CD14-positive monocyte (primary cell): ENCODE measurements at regions not wholly inside any gene's neighbourhood (a gene's known extent, or its start where the extent isn't known, plus 50 kb on each side); places are given as distances from the start of the nearest gene placed in this dataset.

ENCODE experiments used
- DNase-seq, 3 donors: peaks; one replicate each; pipeline ENCODE4 v3.0.0-alpha.2; 2011 to 2022
- H2AFZ ChIP-seq: 2 replicates; pipeline ENCODE4 v1.6.0; 2012; ENCODE audit warnings: mild to moderate bottlenecking, low read depth, low read length, inconsistent platforms; ENCODE audit not compliant: insufficient read depth, poor library complexity, severe bottlenecking
- H3K27ac ChIP-seq, 2 donors: 1 replicate in 1 of 2; 2 replicates in 1 of 2; pipeline ENCODE4 v1.5.1; 2012 to 2013; ENCODE audit warnings: low read length in 2 of 2, control low read depth in 1 of 2, inconsistent platforms in 1 of 2, low read depth in 1 of 2, mild to moderate bottlenecking in 1 of 2
- H3K27me3 ChIP-seq, 2 donors: one replicate each; pipeline versions ENCODE4 v1.6.0 to v1.6.1; 2011 to 2013; ENCODE audit warnings: low read length in 2 of 2; ENCODE audit not compliant: control insufficient read depth in 2 of 2, insufficient read depth in 2 of 2
- H3K36me3 ChIP-seq, 2 donors: replicated peaks in 1 of 2; 1 replicate in 1 of 2; 2 replicates in 1 of 2; pipeline versions ENCODE4 v1.5.1 to v1.6.1; 2012 to 2013; ENCODE audit warnings: low read length in 2 of 2, control low read depth in 1 of 2, inconsistent platforms in 1 of 2, mild to moderate bottlenecking in 1 of 2; ENCODE audit not compliant: insufficient read depth in 2 of 2, control insufficient read depth in 1 of 2
- H3K4me1 ChIP-seq, 2 donors: 1 replicate in 1 of 2; 2 replicates in 1 of 2; pipeline versions ENCODE4 v1.5.1 to v1.6.1; 2012 to 2013; ENCODE audit warnings: low read length in 2 of 2, control low read depth in 1 of 2, inconsistent platforms in 1 of 2, mild to moderate bottlenecking in 1 of 2, moderate library complexity in 1 of 2; ENCODE audit not compliant: insufficient read depth in 2 of 2, control insufficient read depth in 1 of 2
- H3K4me2 ChIP-seq: replicated peaks from 2 replicates; pipeline ENCODE3; 2012; ENCODE audit warnings: low read length, moderate library complexity, mild to moderate bottlenecking; ENCODE audit not compliant: poor library complexity, severe bottlenecking; ENCODE audit errors: extremely low read depth
- H3K4me3 ChIP-seq, 3 experiments: fragments of 200-600 bp in 1 of 3; sonication (generic) in 1 of 3; replicated peaks in 1 of 3; 1 replicate in 2 of 3; 2 replicates in 1 of 3; pipeline ENCODE4 v1.5.1; 2011 to 2013; ENCODE audit warnings: low read length in 3 of 3, mild to moderate bottlenecking in 3 of 3, control low read depth in 2 of 3, low read depth in 2 of 3, inconsistent platforms in 1 of 3, moderate library complexity in 1 of 3
- H3K79me2 ChIP-seq: 2 replicates; pipeline ENCODE4 v1.6.0; 2012; ENCODE audit warnings: mild to moderate bottlenecking, control low read depth, inconsistent platforms, low read length, moderate library complexity; ENCODE audit not compliant: insufficient read depth
- H3K9ac ChIP-seq: 2 replicates; pipeline ENCODE4 v1.6.0; 2017; ENCODE audit warnings: low read length, mild to moderate bottlenecking; ENCODE audit not compliant: insufficient read depth, poor library complexity, severe bottlenecking
- H3K9me3 ChIP-seq, 2 donors: replicated peaks in 1 of 2; 1 replicate in 1 of 2; 2 replicates in 1 of 2; pipeline versions ENCODE4 v1.5.1 to v1.6.1; 2012 to 2013; ENCODE audit warnings: low read length in 2 of 2, control low read depth in 1 of 2; ENCODE audit not compliant: control insufficient read depth in 1 of 2, insufficient read depth in 1 of 2
- H4K20me1 ChIP-seq: 2 replicates; pipeline ENCODE4 v1.6.0; 2012; ENCODE audit warnings: mild to moderate bottlenecking, low read length, control low read depth, moderate library complexity; ENCODE audit not compliant: insufficient read depth
- H3K27ac Mint-ChIP-seq, 7 donors: one replicate each; pipeline ENCODE4 v1.8.0; 2020; ENCODE audit warnings: mild to moderate bottlenecking in 7 of 7, mixed read lengths in 7 of 7, moderate library complexity in 6 of 7, inconsistent platforms in 2 of 7
- H3K27me3 Mint-ChIP-seq, 3 donors: one replicate each; pipeline ENCODE4 v1.8.0; 2021 to 2022; ENCODE audit warnings: low read depth in 3 of 3, mild to moderate bottlenecking in 3 of 3, mixed read lengths in 3 of 3, moderate library complexity in 3 of 3, inconsistent platforms in 1 of 3
- H3K36me3 Mint-ChIP-seq, 2 donors: one replicate each; pipeline ENCODE4 v1.8.0; 2020; ENCODE audit warnings: mixed read lengths in 2 of 2, inconsistent platforms in 1 of 2, mild to moderate bottlenecking in 1 of 2
- H3K4me1 Mint-ChIP-seq: one replicate; pipeline ENCODE4 v1.8.0; 2020; ENCODE audit warnings: mild to moderate bottlenecking, mixed read lengths
- H3K4me3 Mint-ChIP-seq, 2 donors: one replicate each; pipeline ENCODE4 v1.8.0; 2020; ENCODE audit warnings: mild to moderate bottlenecking in 2 of 2, mixed read lengths in 2 of 2, moderate library complexity in 1 of 2
- H3K9me3 Mint-ChIP-seq, 7 donors: one replicate each; pipeline ENCODE4 v1.8.0; 2020 to 2022; ENCODE audit warnings: mixed read lengths in 7 of 7, mild to moderate bottlenecking in 6 of 7, moderate library complexity in 6 of 7, inconsistent platforms in 2 of 7
- whole genome bisulfite sequencing: methylation state at CpG from one replicate; pipeline ENCODE4 v1.1.5; 2013; ENCODE audit warnings: missing lambda C conversion rate; ENCODE audit not compliant: insufficient coverage; 5-methylcytosine and 5-hydroxymethylcytosine counted together
- intact Hi-C, 2 donors: fragments of 100-400 bp; cut with micrococcal nuclease; formaldehyde crosslinking; loops; one replicate each; pipeline versions ENCODE4 v1.15.0 to v1.15.1; 2023
- TF ChIP-seq, protein P1 (sequence below): fragments of 200-600 bp; IDR thresholded peaks from one replicate; pipeline ENCODE4 v1.8.0; 2022; ENCODE audit warnings: antibody characterized with exemption, mild to moderate bottlenecking

DNA sequence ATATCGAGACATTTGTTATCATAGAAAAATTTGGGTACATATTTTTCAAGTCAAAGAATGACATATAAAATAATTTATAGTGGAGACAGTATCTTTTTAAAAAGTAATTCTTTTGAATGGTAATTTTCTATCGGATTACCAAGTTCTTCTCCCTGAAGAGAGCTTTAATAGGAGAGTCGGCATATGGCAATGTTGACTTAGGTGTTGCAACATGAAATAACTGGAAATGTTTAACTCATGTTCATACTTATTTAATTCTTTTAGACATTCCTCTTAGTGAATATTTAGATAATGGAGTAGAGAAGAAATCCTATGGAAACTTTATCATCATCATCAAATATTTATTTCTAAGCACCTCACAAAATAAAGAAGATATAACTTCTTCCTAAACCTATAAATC is 118.2 kb upstream of the CTNND2 start:
- no peaks in the 10 kb centered on the region for H4K20me1 ChIP-seq
- H3K36me3 ChIP-seq, result no peaks in the 10 kb centered on the region
- H3K9me3 Mint-ChIP-seq, result peaks cover 0 to 3% (median 0%) of the 10 kb centered on the region in 7 donors
- no peak for DNase-seq
- no peaks in the 10 kb centered on the region for H3K79me2 ChIP-seq
- TF ChIP-seq, protein P1, sequence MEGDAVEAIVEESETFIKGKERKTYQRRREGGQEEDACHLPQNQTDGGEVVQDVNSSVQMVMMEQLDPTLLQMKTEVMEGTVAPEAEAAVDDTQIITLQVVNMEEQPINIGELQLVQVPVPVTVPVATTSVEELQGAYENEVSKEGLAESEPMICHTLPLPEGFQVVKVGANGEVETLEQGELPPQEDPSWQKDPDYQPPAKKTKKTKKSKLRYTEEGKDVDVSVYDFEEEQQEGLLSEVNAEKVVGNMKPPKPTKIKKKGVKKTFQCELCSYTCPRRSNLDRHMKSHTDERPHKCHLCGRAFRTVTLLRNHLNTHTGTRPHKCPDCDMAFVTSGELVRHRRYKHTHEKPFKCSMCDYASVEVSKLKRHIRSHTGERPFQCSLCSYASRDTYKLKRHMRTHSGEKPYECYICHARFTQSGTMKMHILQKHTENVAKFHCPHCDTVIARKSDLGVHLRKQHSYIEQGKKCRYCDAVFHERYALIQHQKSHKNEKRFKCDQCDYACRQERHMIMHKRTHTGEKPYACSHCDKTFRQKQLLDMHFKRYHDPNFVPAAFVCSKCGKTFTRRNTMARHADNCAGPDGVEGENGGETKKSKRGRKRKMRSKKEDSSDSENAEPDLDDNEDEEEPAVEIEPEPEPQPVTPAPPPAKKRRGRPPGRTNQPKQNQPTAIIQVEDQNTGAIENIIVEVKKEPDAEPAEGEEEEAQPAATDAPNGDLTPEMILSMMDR, result no peak
- H3K27me3 ChIP-seq, result no peaks in the 10 kb centered on the region
- H3K9ac ChIP-seq, result no peak overlapping the region
- intact Hi-C loops, result no loop called here
- no peaks in the 10 kb centered on the region for H3K27me3 Mint-ChIP-seq
- no peak overlapping the region for H3K4me2 ChIP-seq
- H3K27ac ChIP-seq, result no peak overlapping the region
- H3K4me3 ChIP-seq, result no peak overlapping the region
- H3K36me3 Mint-ChIP-seq, result no peaks in the 10 kb centered on the region
- WGBS, result no CpG with 5 or more reads among the region's 3 CpGs
- H3K4me3 Mint-ChIP-seq, result no peak overlapping the region
- H3K9me3 ChIP-seq, result peaks cover under 1 to 1% of the 10 kb centered on the region in 2 donors
- H3K4me1 Mint-ChIP-seq, result no peaks in the 10 kb centered on the region
- no peak overlapping the region for H2AFZ ChIP-seq
- H3K27ac Mint-ChIP-seq, result no peak overlapping the region
- H3K4me1 ChIP-seq, result no peaks in the 10 kb centered on the region

DNA sequence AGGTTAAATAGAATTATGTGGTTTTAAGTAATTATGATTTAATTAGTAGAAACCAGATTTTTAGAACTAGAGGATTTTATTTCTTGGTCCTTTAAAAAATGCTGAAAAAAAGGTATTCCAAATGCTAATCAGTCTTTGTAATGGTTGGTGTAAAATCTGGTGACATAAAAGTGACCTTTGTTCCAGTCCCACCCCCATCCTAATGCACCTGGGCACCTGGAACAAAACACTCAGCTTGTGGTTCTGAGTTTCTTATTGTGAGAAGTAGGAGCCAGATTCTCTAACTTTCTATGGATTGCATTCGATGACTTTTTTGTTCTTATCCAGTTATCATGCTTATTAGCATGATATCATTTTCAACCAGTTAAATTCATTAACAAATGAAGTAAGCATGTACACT is 115.1 kb upstream of the CTNND2 start:
- TF ChIP-seq, protein P1, result no peak
- H3K27me3 Mint-ChIP-seq, result no peaks in the 10 kb centered on the region
- H3K79me2 ChIP-seq, result no peaks in the 10 kb centered on the region
- H3K4me1 ChIP-seq, result no peaks in the 10 kb centered on the region
- no peaks in the 10 kb centered on the region for H3K27me3 ChIP-seq
- no peak for DNase-seq
- H3K36me3 ChIP-seq, result no peaks in the 10 kb centered on the region
- WGBS, result no CpG with 5 or more reads among the region's 1 CpG
- no peaks in the 10 kb centered on the region for H3K36me3 Mint-ChIP-seq
- H3K27ac Mint-ChIP-seq, result no peak overlapping the region
- H3K4me2 ChIP-seq, result no peak overlapping the region
- H3K4me3 ChIP-seq, result no peak overlapping the region
- H3K9me3 ChIP-seq, result peaks cover 0 to 3% of the 10 kb centered on the region in 2 donors
- intact Hi-C loops, result no loop called here
- no peak overlapping the region for H3K27ac ChIP-seq
- H3K4me1 Mint-ChIP-seq, result no peaks in the 10 kb centered on the region
- H3K4me3 Mint-ChIP-seq, result no peak overlapping the region
- no peak overlapping the region for H2AFZ ChIP-seq
- H4K20me1 ChIP-seq, result no peaks in the 10 kb centered on the region
- no peak overlapping the region for H3K9ac ChIP-seq
- H3K9me3 Mint-ChIP-seq, result peaks cover 0 to 10% (median 1%) of the 10 kb centered on the region in 7 donors
